Activated naive CD4-positive, alpha-beta T cell treated with anti-CD3 and anti-CD28 coated beads, Interleukin-2, amount 50 U/mL, for 72 hours (primary cell): ENCODE measurements at regions not wholly inside any gene's neighbourhood (a gene's known extent, or its start where the extent isn't known, plus 50 kb on each side); places are given as distances from the start of the nearest gene placed in this dataset.

Experiments used
- ATAC-seq, 2 donors: fragments of 150-1000 bp; cut with Tn5 transposase; 2 replicates each; pipeline ENCODE4 v1.10.0; 2021; ENCODE audit warnings: mild to moderate bottlenecking in 2 of 2, moderate library complexity in 2 of 2
- DNase-seq, 2 donors: peaks; one replicate each; pipeline ENCODE4 v3.0.0; 2021 to 2022; ENCODE audit warnings: low spot score in 2 of 2
- H3K27ac Mint-ChIP-seq, 2 donors: one replicate each; pipeline ENCODE4 v1.8.0; 2022; ENCODE audit warnings: mild to moderate bottlenecking in 2 of 2, mixed read lengths in 2 of 2
- H3K36me3 Mint-ChIP-seq, 2 donors: one replicate each; pipeline ENCODE4 v1.8.0; 2022; ENCODE audit warnings: mixed read lengths in 2 of 2
- H3K9me3 Mint-ChIP-seq, 2 donors: one replicate each; pipeline ENCODE4 v1.8.0; 2022; ENCODE audit warnings: mixed read lengths in 2 of 2

- Mint-ChIP-seq H3K36me3 (no peaks in the 10 kb centered on the region), H3K27ac (no peak overlapping the region), H3K9me3 (peaks cover 0 to 10% of the 10 kb centered on the region in 2 donors)
- DNase-seq = no peak
- ATAC-seq = no peak
Measured at GRCh38 chr2:217459016-217459415, 543.8 kb downstream of the TNS1 start.

DNA sequence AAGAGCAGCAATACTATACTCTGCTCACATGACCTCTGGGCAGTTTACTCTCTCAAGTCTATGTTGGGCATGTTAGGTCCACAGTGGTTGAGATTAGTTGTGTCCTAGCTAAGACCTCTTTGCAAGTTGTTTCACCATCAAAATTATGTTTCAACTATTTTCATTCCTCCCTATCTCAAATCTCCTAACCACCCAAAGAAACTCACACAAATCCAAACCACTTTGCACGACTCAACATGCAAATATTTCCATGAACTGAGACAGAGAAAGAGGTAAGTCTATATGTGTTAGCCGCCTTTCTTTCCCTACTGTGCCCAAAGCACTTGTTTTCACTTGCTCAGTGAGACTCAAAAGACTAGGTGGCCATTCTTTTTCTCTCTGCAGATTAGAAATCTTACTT, 546.8 kb downstream of the TNS1 start:
- DNase-seq (no peak), ATAC-seq (no peak)
- Mint-ChIP-seq H3K9me3 (peaks cover 0 to 13% of the 10 kb centered on the region in 2 donors), H3K27ac (no peak overlapping the region), H3K36me3 (no peaks in the 10 kb centered on the region)

- no peaks in the 10 kb centered on the region for H3K36me3 Mint-ChIP-seq
- H3K9me3 Mint-ChIP-seq = peaks cover 0 to 11% of the 10 kb centered on the region in 2 donors
- H3K27ac Mint-ChIP-seq = no peak overlapping the region
- no peak for DNase-seq
- no peak for ATAC-seq
Measured at GRCh38 chr2:217452928-217453327, 549.9 kb downstream of the TNS1 start.

DNA sequence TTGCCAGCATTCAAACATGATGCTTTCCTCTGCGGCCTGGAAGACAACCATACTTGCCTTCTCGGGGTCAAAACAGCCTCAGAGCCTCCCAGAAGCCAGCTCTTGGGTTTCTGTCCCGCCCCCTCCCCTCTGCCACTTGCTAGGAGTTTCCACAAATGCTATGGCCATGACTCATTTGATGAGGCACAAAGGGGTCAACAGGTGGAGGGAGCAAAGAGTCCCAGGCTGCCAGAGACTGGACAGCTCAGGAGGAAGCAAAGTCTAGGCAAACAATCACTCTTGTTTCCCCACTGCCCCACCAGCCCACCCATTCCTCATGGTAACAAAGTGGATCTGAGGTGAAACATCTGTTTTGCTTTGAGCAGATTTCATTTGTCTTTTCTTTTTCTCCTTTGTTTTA, 551.1 kb downstream of the TNS1 start:
- H3K9me3 Mint-ChIP-seq = peaks cover 0 to 5% of the 10 kb centered on the region in 2 donors
- no peak overlapping the region for H3K27ac Mint-ChIP-seq
- ATAC-seq = no peak
- no peak for DNase-seq
- H3K36me3 Mint-ChIP-seq = no peaks in the 10 kb centered on the region

GRCh38 chr2:217449444-217449843, 553.4 kb downstream of the TNS1 start:
- H3K36me3 Mint-ChIP-seq = no peaks in the 10 kb centered on the region
- no peak for DNase-seq

DNA sequence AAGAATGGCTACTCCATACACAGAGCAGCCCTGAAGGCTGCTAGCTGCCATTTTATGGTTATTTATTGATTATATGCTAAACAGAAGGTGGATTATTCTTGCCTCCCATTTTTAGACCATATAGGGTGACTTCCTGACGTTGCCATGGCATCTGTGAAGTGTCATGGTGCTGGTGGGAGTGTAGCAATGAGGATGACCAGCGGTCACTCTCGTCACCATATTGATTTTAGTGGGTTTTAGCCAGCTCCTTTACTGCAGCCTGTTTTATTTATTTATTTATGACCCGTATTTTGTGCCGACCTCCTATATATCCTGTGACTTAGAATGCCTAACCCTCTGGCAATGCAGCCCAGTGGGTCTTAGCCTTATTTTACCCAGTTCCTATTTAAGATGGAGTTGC, 553.9 kb downstream of the TNS1 start:
- Mint-ChIP-seq H3K27ac (no peak overlapping the region), H3K36me3 (no peaks in the 10 kb centered on the region), H3K9me3 (peaks cover 0 to 1% of the 10 kb centered on the region in 2 donors)
- ATAC-seq = no peak
- DNase-seq = no peak

More at GRCh38 chr2:217449444-217449843, 553.4 kb downstream of the TNS1 start:
- peaks cover 0 to 5% of the 10 kb centered on the region in 2 donors for H3K9me3 Mint-ChIP-seq
- no peak for ATAC-seq
- H3K27ac Mint-ChIP-seq = no peak overlapping the region

DNA sequence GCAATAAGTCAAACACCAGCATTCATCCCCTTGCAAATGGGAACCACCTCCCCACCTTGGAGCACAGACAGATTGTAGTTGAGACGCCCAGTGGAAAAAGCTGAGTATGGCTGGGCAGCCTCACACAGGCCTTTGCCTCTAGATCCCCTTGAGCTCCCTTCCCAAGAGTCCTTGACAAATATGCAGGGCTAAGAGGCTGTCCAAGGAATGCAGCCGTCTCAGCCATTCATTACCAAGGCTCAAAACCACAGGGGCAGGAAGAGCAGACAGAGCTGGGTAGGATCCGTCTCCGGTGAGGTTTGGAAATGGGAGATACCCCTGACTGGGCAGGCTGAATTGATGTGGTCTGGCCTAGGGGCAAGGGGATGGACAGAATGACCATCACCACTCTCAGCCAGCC, 557.1 kb downstream of the TNS1 start:
- H3K9me3 Mint-ChIP-seq = no peaks in the 10 kb centered on the region
- no peak for ATAC-seq
- no peak overlapping the region for H3K27ac Mint-ChIP-seq
- no peak for DNase-seq
- H3K36me3 Mint-ChIP-seq = no peaks in the 10 kb centered on the region

DNA sequence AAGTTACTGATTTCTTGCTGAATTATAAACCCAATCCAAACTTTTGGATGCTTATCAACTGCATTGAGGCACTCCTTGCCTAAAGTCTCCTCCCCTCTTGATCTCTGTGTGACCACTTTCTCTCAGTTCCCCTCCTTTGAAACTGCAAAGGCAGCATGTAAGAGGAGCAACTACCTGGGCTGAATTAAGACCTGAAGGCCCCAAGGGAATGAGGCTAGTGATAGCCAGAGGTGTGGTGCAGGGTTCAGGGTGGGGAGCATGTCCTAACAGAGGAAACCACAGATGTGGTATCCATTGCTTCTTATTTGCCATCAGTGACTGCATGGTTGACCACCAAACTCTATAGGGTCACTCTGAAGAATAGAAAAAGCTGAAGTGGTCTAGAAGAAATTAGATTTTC, 557.9 kb downstream of the TNS1 start:
- Mint-ChIP-seq H3K36me3 (no peaks in the 10 kb centered on the region), H3K9me3 (no peaks in the 10 kb centered on the region), H3K27ac (no peak overlapping the region)
- DNase-seq (no peak), ATAC-seq (no peak)

GRCh38 chr2:217444509-217444908, 558.3 kb downstream of the TNS1 start:
- ATAC-seq (no peak), DNase-seq (no peak)
- Mint-ChIP-seq H3K36me3 (no peaks in the 10 kb centered on the region), H3K9me3 (no peaks in the 10 kb centered on the region), H3K27ac (no peak overlapping the region)

DNA sequence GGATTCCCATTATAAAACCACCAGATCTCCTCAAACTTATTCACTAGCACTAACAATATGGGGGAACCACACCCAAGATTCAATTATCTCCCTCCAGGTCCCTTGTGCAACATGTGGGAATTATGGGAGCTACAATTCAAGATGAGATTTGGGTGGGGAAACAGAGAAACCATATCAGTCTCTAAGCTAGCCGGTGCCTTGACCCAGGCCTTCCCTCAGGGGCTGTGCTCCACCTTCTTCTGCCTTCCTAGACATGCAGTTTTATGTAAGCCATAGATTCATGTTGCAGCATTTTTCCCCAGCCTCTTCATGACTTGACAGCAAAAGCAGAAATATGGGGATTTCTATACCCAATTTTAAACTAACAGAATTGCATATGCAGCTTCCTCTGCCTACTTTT, 559.2 kb downstream of the TNS1 start:
- ATAC-seq = no peak
- H3K9me3 Mint-ChIP-seq = no peaks in the 10 kb centered on the region
- H3K36me3 Mint-ChIP-seq = no peaks in the 10 kb centered on the region
- no peak overlapping the region for H3K27ac Mint-ChIP-seq
- no peak for DNase-seq

- H3K36me3 Mint-ChIP-seq = no peaks in the 10 kb centered on the region
- DNase-seq (no peak), ATAC-seq (no peak)
- H3K9me3 Mint-ChIP-seq = no peaks in the 10 kb centered on the region
- H3K27ac Mint-ChIP-seq = no peak overlapping the region
Measured at GRCh38 chr2:217440000-217440399, 562.8 kb downstream of the TNS1 start.

DNA sequence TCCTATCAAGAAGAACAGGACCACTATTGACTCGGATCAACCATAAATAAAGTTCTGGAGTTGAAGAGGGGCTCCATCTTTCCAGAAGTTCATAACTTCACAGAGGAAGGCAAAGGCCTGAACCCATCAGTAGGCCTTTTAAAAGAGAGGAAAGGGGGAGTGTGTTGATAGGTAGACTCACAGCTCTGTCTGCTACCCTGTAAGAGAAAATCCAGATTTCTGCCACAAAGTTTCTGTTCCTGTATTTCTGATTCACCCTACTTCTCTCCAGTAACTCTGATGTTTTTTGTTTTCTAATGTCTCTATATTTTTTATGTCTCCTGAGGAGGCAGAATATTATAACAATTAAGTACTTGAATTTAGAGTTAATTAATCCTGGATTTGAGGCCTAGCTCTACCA, 564.0 kb downstream of the TNS1 start:
- no peak overlapping the region for H3K27ac Mint-ChIP-seq
- DNase-seq (no peak), ATAC-seq (no peak)
- H3K9me3 Mint-ChIP-seq = peaks cover 0 to 1% of the 10 kb centered on the region in 2 donors
- no peaks in the 10 kb centered on the region for H3K36me3 Mint-ChIP-seq

GRCh38 chr2:217438136-217438535, 564.7 kb downstream of the TNS1 start:
- no peak overlapping the region for H3K27ac Mint-ChIP-seq
- H3K9me3 Mint-ChIP-seq = peaks cover 0 to 7% of the 10 kb centered on the region in 2 donors
- no peaks in the 10 kb centered on the region for H3K36me3 Mint-ChIP-seq
- no peak for ATAC-seq
- no peak for DNase-seq

DNA sequence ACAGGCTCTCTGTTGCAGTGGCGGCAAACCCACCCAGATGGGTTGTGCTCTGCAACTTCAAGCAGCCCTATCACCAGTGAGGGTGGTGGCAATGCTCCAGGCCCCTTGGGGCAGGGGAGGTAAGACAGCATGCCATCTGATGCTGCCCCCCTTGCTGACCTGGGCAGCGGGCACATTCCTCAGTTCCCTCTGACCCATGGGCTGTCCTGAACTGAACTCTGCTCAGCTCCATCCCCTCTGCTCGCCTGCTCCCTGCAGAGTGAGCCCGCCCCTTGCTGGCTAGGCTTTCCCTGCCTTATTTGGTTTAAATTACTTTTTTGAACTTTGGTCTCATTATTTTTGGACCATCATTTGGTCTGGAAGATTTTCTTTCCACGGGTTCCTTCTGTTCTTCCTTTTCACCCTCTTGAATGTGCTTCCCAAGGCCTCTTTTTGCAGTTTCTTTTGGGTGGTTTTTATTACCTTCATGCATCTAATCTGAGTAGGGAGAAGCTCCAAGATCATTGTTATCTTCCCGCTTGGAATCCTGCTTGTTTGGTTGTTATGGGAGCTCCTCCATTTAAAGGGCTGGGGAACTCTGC, 565.4 kb downstream of the TNS1 start:
- DNase-seq (no peak), ATAC-seq (no peak)
- Mint-ChIP-seq H3K27ac (no peak overlapping the region), H3K36me3 (no peaks in the 10 kb centered on the region), H3K9me3 (peaks cover 0 to 7% of the 10 kb centered on the region in 2 donors)

DNA sequence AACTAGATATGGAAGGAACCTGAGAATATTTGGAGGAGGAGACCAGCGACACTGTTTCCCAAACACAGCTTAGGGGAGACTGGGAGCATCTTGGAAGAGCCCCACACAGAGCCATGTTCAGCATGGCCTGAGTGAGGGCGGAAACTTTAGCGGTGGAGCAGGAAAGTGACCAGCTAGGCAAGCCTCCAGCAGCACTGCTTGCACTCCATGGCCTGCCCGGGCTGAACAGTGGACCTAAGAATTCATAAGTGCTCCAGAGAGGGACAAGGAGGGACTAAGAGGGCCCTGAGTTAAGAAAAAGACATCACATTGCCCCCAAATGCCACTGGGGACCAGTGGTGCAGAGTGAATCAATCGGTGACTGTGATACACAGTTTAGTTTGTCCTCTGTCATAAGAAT, 566.4 kb downstream of the TNS1 start:
- ATAC-seq (no peak), DNase-seq (no peak)
- Mint-ChIP-seq H3K27ac (peak overlapping the region; percentile 23 to 32), H3K9me3 (peaks cover 0 to 7% of the 10 kb centered on the region in 2 donors), H3K36me3 (no peaks in the 10 kb centered on the region)

GRCh38 chr2:217434180-217434975, 568.4 kb downstream of the TNS1 start:
- DNase-seq (peak in 1 of 2 donors; percentile 4), ATAC-seq (peak; percentile 64 to 73)
- H3K36me3 Mint-ChIP-seq = no peaks in the 10 kb centered on the region
- no peak overlapping the region for H3K27ac Mint-ChIP-seq
- peaks cover 0 to 7% of the 10 kb centered on the region in 2 donors for H3K9me3 Mint-ChIP-seq

GRCh38 chr2:217433522-217433921, 569.3 kb downstream of the TNS1 start:
- Mint-ChIP-seq H3K9me3 (peaks cover 0 to 7% of the 10 kb centered on the region in 2 donors), H3K36me3 (no peaks in the 10 kb centered on the region), H3K27ac (peak overlapping the region in 1 of 2 donors; percentile 12)
- DNase-seq = no peak
- no peak for ATAC-seq
